CD4-positive, alpha-beta T cell (primary cell): ENCODE measurements at regions not wholly inside any gene's neighbourhood (a gene's known extent, or its start where the extent isn't known, plus 50 kb on each side); places are given as distances from the start of the nearest gene placed in this dataset.

ENCODE experiments used
- ATAC-seq: fragments of 200-7000 bp; cut with Tn5 transposase; one replicate; pipeline ENCODE4 v1.10.0; 2022; ENCODE audit warnings: mild to moderate bottlenecking; ENCODE audit not compliant: poor library complexity
- CTCF ChIA-PET: fragments of 350-600 bp; sonication (Branson Sonifier 250); formaldehyde crosslinking; loops from one replicate; lab custom pipeline; 2021; ENCODE audit warnings: antibody characterized with exemption, inconsistent platforms; lab: Charles Lee
- POLR2A ChIA-PET: fragments of 350-600 bp; sonication (Branson Sonifier 250); formaldehyde crosslinking; loops from one replicate; lab custom pipeline; 2021; ENCODE audit warnings: antibody characterized with exemption, inconsistent platforms; lab: Charles Lee
- DNase-seq, 14 experiments: peaks; one replicate each; pipeline ENCODE4 v3.0.0-alpha.2; 2013 to 2020; ENCODE audit warnings: mixed read lengths in 2 of 14
- H3K27ac ChIP-seq, 2 donors: one replicate each; pipeline versions ENCODE4 v1.5.1 to v1.7.0; 2013; ENCODE audit warnings: low read length in 2 of 2, low read depth in 1 of 2, mild to moderate bottlenecking in 1 of 2
- H3K27me3 ChIP-seq, 2 experiments: 1 replicate in 1 of 2; 2 replicates in 1 of 2; pipeline versions ENCODE4 v1.6.1 to v1.7.0; 2013; ENCODE audit warnings: low read length in 2 of 2, control low read depth in 1 of 2, mild to moderate bottlenecking in 1 of 2, moderate library complexity in 1 of 2; ENCODE audit not compliant: insufficient read depth in 2 of 2, control insufficient read depth in 1 of 2
- H3K36me3 ChIP-seq: one replicate; pipeline ENCODE4 v1.6.1; 2013; ENCODE audit warnings: low read length, control low read depth; ENCODE audit not compliant: insufficient read depth
- H3K4me1 ChIP-seq: one replicate; pipeline ENCODE4 v1.6.1; 2013; ENCODE audit warnings: low read length, control low read depth; ENCODE audit not compliant: insufficient read depth
- H3K4me3 ChIP-seq: one replicate; pipeline ENCODE4 v1.5.1; 2013; ENCODE audit warnings: mild to moderate bottlenecking, low read length, moderate library complexity
- H3K9me3 ChIP-seq, 2 experiments: 1 replicate in 1 of 2; 2 replicates in 1 of 2; pipeline versions ENCODE4 v1.6.1 to v1.7.0; 2013; ENCODE audit warnings: low read length in 2 of 2, mild to moderate bottlenecking in 2 of 2, control low read depth in 1 of 2, moderate library complexity in 1 of 2; ENCODE audit not compliant: control insufficient read depth in 1 of 2, insufficient read depth in 1 of 2
- H3K27ac Mint-ChIP-seq: one replicate; pipeline ENCODE4 v1.8.0; 2020; ENCODE audit warnings: mixed read lengths
- H3K27me3 Mint-ChIP-seq: one replicate; pipeline ENCODE4 v1.8.0; 2021; ENCODE audit warnings: mixed read lengths
- H3K36me3 Mint-ChIP-seq: one replicate; pipeline ENCODE4 v1.8.0; 2021; ENCODE audit warnings: low read depth, mixed read lengths
- H3K4me1 Mint-ChIP-seq: one replicate; pipeline ENCODE4 v1.8.0; 2021; ENCODE audit warnings: low read depth, mixed read lengths
- H3K4me3 Mint-ChIP-seq: one replicate; pipeline ENCODE4 v1.8.0; 2020; ENCODE audit warnings: mild to moderate bottlenecking, mixed read lengths
- H3K9me3 Mint-ChIP-seq: one replicate; pipeline ENCODE4 v1.8.0; 2020; ENCODE audit warnings: mixed read lengths
- CTCF ChIP-seq: fragments of 200-600 bp; IDR thresholded peaks from one replicate; pipeline ENCODE4 v1.8.0; 2022; ENCODE audit warnings: antibody characterized with exemption, mild to moderate bottlenecking
- intact Hi-C, 2 experiments: fragments of 100-400 bp; cut with DNase I in 1 of 2; cut with micrococcal nuclease in 1 of 2; formaldehyde crosslinking; loops; one replicate each; pipeline versions ENCODE4 v1.15.1 to v1.9.0; 2023 to 2025; cut with DNase I, micrococcal nuclease

GRCh38 chr9:84163052-84163650 lies 177.4 kb downstream of the SLC28A3 start:
- Histone ChIP-seq H3K4me3 (no peak overlapping the region), H3K27ac (no peak overlapping the region), H3K27me3 (peaks cover 3 to 22% of the 10 kb centered on the region in 2 experiments), H3K4me1 (no peaks in the 10 kb centered on the region), H3K9me3 (no peaks in the 10 kb centered on the region), H3K36me3 (no peaks in the 10 kb centered on the region)
- TF ChIP-seq CTCF, result no peak
- H3K4me3 Mint-ChIP-seq, result no peak overlapping the region
- ChIA-PET CTCF (interaction anchor here (1.5 kb wide), 1 partner anchor 9 kb away, joined by 3 read pairs; no protein-coding TSS in a partner anchor), POLR2A (interaction anchor here (1.0 kb wide), 1 partner anchor 80 kb away, joined by 3 read pairs; no protein-coding TSS in a partner anchor)
- H3K36me3 Mint-ChIP-seq, result no peaks in the 10 kb centered on the region
- no peaks in the 10 kb centered on the region for H3K4me1 Mint-ChIP-seq
- intact Hi-C loops, result no loop called here
- ATAC-seq (no peak), DNase-seq (no peak)
- H3K27me3 Mint-ChIP-seq, result peaks cover 34% of the 10 kb centered on the region
- no peak overlapping the region for H3K27ac Mint-ChIP-seq
- H3K9me3 Mint-ChIP-seq, result no peaks in the 10 kb centered on the region

GRCh38 chr9:84166891-84167290 lies 173.7 kb downstream of the SLC28A3 start:
- ATAC-seq (no peak), DNase-seq (no peak)
- Histone ChIP-seq H3K4me3 (no peak overlapping the region), H3K4me1 (no peaks in the 10 kb centered on the region), H3K27me3 (peaks cover 0 to under 1% of the 10 kb centered on the region in 2 experiments), H3K9me3 (no peaks in the 10 kb centered on the region), H3K36me3 (no peaks in the 10 kb centered on the region), H3K27ac (no peak overlapping the region)
- no peak overlapping the region for H3K27ac Mint-ChIP-seq
- H3K9me3 Mint-ChIP-seq, result no peaks in the 10 kb centered on the region
- CTCF ChIA-PET, result no interaction called here
- H3K36me3 Mint-ChIP-seq, result no peaks in the 10 kb centered on the region
- POLR2A ChIA-PET, result no interaction called here
- intact Hi-C loops, result no loop called here
- TF ChIP-seq CTCF, result no peak
- no peak overlapping the region for H3K4me3 Mint-ChIP-seq
- H3K27me3 Mint-ChIP-seq, result peaks cover 11% of the 10 kb centered on the region
- H3K4me1 Mint-ChIP-seq, result no peaks in the 10 kb centered on the region

- Histone ChIP-seq H3K36me3 (no peaks in the 10 kb centered on the region), H3K27ac (no peak overlapping the region), H3K9me3 (no peaks in the 10 kb centered on the region), H3K4me1 (no peaks in the 10 kb centered on the region), H3K27me3 (no peaks in the 10 kb centered on the region), H3K4me3 (no peak overlapping the region)
- ChIA-PET POLR2A (no interaction called here), CTCF (no interaction called here)
- no peak overlapping the region for H3K27ac Mint-ChIP-seq
- H3K27me3 Mint-ChIP-seq, result peaks cover 7% of the 10 kb centered on the region
- intact Hi-C loops, result no loop called here
- H3K36me3 Mint-ChIP-seq, result no peaks in the 10 kb centered on the region
- no peak overlapping the region for H3K4me3 Mint-ChIP-seq
- ATAC-seq, result no peak
- TF ChIP-seq CTCF, result no peak
- no peak for DNase-seq
- H3K4me1 Mint-ChIP-seq, result no peaks in the 10 kb centered on the region
- no peaks in the 10 kb centered on the region for H3K9me3 Mint-ChIP-seq
These were observed 171.3 kb downstream of the SLC28A3 start for GRCh38 chr9:84169240-84169639.
